Coronary artery (tissue), 2 donors: ENCODE measurements at regions not wholly inside any gene's neighbourhood (a gene's known extent, or its start where the extent isn't known, plus 50 kb on each side); places are given as distances from the start of the nearest gene placed in this dataset.

Source experiments
- DNase-seq: peaks from one replicate; pipeline ENCODE4 v3.0.0-alpha.2; 2017; ENCODE audit warnings: low spot score
- H3K27ac ChIP-seq, 2 donors: fragments of 200-600 bp; sonication (generic); one replicate each; pipeline ENCODE4 v1.5.1; 2016 to 2019
- H3K4me3 ChIP-seq: fragments of 200-600 bp; sonication (generic); 2 replicates; pipeline ENCODE4 v1.5.1; 2016; ENCODE audit warnings: mild to moderate bottlenecking, moderate library complexity
- CTCF ChIP-seq: fragments of 200-600 bp; sonication (generic); IDR thresholded peaks from one replicate; pipeline ENCODE4 v1.5.1; 2019; ENCODE audit warnings: antibody characterized with exemption

GRCh38 chr3:61450866-61451265, 110.5 kb upstream of the PTPRG start:
- no peak for TF ChIP-seq CTCF
- no peak overlapping the region for H3K4me3 ChIP-seq
- H3K27ac ChIP-seq, result no peak overlapping the region
- DNase-seq, result no peak

- DNase-seq, result no peak
- no peak overlapping the region for H3K27ac ChIP-seq
- no peak for TF ChIP-seq CTCF
- no peak overlapping the region for H3K4me3 ChIP-seq
Measured at GRCh38 chr3:61451841-61452240, 109.5 kb upstream of the PTPRG start.

- TF ChIP-seq CTCF, result no peak
Measured at GRCh38 chr3:61452535-61453090, 108.8 kb upstream of the PTPRG start.

GRCh38 chr3:61454006-61454585, 107.3 kb upstream of the PTPRG start:
- no peak for DNase-seq
- TF ChIP-seq CTCF, result no peak

More at GRCh38 chr3:61452535-61453090, 108.8 kb upstream of the PTPRG start:
- DNase-seq, result no peak
- no peak overlapping the region for H3K27ac ChIP-seq
- no peak overlapping the region for H3K4me3 ChIP-seq

GRCh38 chr3:61454801-61455200, 106.6 kb upstream of the PTPRG start:
- no peak for DNase-seq
- H3K27ac ChIP-seq, result no peak overlapping the region
- H3K4me3 ChIP-seq, result no peak overlapping the region
- TF ChIP-seq CTCF, result no peak

More at GRCh38 chr3:61454006-61454585, 107.3 kb upstream of the PTPRG start:
- Histone ChIP-seq H3K4me3 (no peak overlapping the region), H3K27ac (no peak overlapping the region)

GRCh38 chr3:61460636-61461035, 100.7 kb upstream of the PTPRG start:
- DNase-seq, result no peak
- Histone ChIP-seq H3K4me3 (no peak overlapping the region), H3K27ac (no peak overlapping the region)
- no peak for TF ChIP-seq CTCF

GRCh38 chr3:61463191-61463590, 98.2 kb upstream of the PTPRG start:
- no peak overlapping the region for H3K4me3 ChIP-seq
- no peak for TF ChIP-seq CTCF
- DNase-seq, result no peak
- no peak overlapping the region for H3K27ac ChIP-seq
